ENCODE measurements at regions not wholly inside any gene's neighbourhood (a gene's known extent, or its start where the extent isn't known, plus 50 kb on each side); places are given as distances from the start of the nearest gene placed in this dataset.
"Not testable (repeated sequence)": the region's sequence is repeated elsewhere in the genome, so short reads cannot be mapped to it uniquely, and the experiment has no call there.

DNA sequence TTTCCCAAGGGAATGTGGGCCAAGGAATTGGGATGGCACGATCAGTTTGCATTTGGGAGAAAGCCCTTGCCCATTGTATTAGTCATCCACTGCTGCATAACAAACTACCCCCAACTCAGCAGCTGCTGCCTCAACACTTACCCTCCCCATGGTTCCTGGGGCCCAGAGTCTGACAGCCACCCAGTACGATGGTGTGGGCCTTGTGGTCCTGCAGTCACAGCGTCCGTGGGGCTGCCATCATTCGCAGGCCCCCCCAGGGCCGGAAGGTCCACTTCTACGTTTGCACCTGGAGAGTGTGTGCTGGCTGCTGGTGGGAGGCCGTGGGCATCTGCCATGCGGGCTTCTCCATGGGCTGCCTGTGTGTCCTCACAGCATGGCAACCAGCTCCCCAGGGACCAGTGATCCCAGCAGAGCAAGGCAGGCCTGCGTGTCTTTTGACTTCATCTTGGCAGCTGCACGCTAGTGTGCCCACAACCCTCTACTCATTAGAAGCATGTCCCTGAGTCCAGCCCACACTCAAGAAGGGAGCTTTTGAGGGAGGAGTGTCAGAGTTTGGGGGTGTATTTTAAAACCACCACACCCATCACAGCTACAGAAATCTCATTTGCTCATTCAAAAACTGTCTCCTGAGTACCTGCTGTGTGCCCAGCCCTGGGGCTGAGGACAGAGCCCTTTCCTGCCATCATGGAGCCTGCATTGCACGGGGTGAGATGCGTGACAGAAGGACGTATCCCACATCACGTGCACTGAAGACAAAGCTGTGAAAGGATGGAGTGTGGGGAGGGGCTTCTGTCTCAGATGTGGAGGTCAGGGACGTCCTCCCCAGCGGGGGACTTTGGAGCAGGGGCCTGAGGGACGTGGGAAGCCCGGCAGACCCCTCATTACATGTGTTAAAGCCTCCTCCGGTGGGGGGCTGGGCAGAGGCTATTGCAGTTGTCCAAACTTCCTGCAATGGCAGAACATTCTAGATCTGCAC lies 185.0 kb upstream of the ZNF469 start:
- DNase-seq (ENCODE audit: extremely low spot score in 2 of 2), result no peak
- TF ChIP-seq POLR2AphosphoS5 (IDR thresholded peaks at IDR 0.05; ENCODE audit: insufficient read depth in 1 of 2, low read depth in 1 of 2), result no peak
- TF ChIP-seq POLR2A (IDR thresholded peaks at IDR 0.05), result no peak
- TF ChIP-seq, protein P1, sequence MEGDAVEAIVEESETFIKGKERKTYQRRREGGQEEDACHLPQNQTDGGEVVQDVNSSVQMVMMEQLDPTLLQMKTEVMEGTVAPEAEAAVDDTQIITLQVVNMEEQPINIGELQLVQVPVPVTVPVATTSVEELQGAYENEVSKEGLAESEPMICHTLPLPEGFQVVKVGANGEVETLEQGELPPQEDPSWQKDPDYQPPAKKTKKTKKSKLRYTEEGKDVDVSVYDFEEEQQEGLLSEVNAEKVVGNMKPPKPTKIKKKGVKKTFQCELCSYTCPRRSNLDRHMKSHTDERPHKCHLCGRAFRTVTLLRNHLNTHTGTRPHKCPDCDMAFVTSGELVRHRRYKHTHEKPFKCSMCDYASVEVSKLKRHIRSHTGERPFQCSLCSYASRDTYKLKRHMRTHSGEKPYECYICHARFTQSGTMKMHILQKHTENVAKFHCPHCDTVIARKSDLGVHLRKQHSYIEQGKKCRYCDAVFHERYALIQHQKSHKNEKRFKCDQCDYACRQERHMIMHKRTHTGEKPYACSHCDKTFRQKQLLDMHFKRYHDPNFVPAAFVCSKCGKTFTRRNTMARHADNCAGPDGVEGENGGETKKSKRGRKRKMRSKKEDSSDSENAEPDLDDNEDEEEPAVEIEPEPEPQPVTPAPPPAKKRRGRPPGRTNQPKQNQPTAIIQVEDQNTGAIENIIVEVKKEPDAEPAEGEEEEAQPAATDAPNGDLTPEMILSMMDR (IDR thresholded peaks at IDR 0.05), result no peak
- Histone ChIP-seq H3K27ac (no peak overlapping the region), H3K4me1 (peaks cover 16% of the 10 kb centered on the region), H3K4me3 (no peak overlapping the region), H3K9me3 (no peaks in the 10 kb centered on the region), H3K27me3 (no peaks in the 10 kb centered on the region), H3K36me3 (no peaks in the 10 kb centered on the region)
- intact Hi-C loops (cut with DNase I), result loop anchor here (5.0 kb wide), 1 partner anchor 235 kb away; no protein-coding TSS in a partner anchor

DNA sequence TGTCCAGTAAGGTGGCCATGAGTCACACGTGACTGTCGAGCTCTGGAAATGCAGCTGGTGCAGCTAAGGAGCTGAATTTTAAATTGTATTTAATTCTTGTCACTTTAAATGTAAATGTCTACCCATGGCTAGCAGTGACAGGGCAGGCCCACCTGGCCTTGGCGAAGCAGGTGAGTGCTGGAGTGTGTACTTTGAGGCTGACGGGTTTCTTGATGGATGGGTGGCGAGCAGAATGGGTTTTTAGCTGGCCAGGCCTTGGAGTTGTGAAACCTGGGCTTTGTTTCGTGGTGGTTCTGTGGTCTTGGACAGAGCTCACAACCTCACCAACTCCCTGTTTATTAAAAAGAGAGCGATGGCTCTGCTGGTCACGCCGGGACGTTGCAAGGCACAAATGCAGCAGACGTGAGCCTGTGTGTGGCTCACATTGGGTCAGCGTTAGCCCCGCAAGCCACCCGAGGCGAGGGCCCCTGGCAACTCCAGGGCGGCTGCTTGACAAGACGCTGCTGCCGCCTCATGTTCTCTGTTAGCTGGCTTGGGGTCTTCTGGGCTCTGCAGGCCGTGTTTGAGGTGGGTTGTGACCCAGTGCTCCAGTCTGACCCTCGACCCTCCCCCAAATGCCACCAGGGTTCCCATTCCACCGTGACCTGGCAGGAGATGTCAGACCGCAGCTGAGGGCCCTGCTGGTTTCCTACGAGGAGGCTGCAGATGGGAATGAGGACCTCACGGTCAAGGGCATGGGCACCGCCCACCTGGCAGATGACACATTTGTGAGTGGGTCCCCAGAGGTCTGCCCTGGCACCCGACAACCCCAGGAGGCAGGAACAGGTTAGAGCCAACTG lies 184.1 kb upstream of the ZNF469 start:
- H3K36me3 ChIP-seq; H3K4me3 ChIP-seq; H3K9me3 ChIP-seq; H3K27me3 ChIP-seq; H3K27ac ChIP-seq; DNase-seq (ENCODE audit: extremely low spot score in 2 of 2): not testable (repeated sequence)
- H3K4me1 ChIP-seq, result peaks cover 16% of the 10 kb centered on the region
- intact Hi-C loops (cut with DNase I), result loop anchor here (5.0 kb wide), 1 partner anchor 234 kb away; no protein-coding TSS in a partner anchor

DNA sequence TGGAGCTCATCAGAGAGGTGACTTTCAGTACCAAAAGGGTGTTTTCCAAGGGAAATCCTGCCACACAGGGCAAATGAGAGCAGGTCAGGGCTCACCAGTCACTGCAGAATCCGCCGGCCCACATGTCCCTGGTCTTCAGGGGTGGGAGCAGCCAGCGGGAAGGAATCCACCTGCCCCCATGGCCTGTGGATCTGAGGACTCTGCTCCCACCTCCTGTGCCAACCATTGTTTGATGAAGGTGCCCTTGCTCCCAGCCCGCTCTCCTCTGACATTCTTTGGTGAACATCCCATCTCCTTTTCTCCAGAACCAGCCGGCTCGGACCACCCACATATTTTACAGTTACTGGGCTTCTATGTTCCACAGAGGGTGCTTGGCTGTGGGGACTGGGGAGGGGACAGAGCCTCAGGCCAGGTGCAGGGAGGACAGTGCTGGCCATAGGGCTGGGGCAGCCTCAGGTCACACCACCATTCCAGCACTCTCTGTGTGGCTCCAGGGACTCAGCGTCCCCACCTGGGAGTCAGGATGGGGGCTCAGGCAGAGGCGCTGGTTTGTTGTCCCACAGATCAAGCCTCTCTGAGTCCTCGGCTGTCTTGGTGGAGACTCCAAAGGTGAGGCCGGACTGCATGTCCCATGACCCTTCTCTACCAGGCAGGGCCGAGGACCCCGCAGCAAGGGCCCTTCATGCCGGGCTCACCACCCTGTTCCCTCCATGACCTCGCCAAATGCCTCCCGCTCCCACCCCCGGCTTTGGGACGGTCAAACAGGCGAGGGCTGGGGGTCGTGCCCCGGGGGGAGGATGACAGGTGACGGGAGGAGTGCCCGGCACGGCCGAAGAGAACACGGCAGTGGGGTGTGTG lies 183.2 kb upstream of the ZNF469 start:
- peaks cover 10% of the 10 kb centered on the region for H3K4me1 ChIP-seq
- DNase-seq (ENCODE audit: extremely low spot score in 2 of 2), result peak in 1 of 2 donors; percentile 77
- not testable (repeated sequence) for H3K36me3 ChIP-seq, H3K4me3 ChIP-seq, H3K27me3 ChIP-seq, H3K27ac ChIP-seq, H3K9me3 ChIP-seq
- intact Hi-C loops (cut with DNase I), result loop anchor here (5.0 kb wide), 1 partner anchor 233 kb away; no protein-coding TSS in a partner anchor

DNA sequence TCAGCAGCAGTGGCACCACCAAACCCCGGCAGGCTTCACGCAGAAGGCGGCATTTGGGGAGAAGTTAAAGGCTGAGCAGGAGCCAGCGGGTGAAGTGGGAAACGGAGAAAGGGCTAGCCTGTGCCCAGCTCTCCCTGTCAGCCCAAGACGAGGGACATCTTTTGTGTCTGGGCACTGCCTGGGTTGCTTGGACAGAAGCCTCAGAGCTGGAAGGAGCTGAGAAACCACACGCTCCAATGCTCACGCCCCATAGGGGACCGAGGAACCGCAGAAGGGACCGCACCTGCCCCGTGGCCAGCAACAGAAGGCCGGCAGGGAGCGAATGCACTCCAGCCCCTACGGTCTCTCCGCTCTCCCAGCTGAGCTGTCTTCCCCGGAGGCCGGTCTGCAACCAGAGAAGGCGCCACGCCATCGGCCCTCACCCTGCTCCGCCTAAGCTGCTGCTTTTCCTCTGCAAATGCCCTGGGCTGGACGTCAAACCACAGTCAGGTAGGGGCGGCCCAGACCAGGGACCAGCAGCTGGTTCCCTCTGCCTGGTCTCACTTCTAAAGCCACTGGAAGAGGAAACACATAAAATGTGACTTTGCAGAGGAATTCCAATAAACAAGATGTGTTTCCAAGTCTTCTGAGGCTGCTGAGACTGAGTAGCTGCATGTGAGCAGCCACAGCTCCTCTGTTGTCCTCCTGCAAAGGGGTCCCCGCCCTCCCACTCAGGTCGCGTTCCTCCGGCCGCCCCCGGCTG lies 182.4 kb upstream of the ZNF469 start:
- H3K4me1 ChIP-seq; H3K9me3 ChIP-seq; H3K4me3 ChIP-seq; intact Hi-C loops (cut with DNase I); H3K36me3 ChIP-seq; H3K27me3 ChIP-seq: not testable (repeated sequence)
- peak in 1 of 2 donors; percentile 87 for DNase-seq (ENCODE audit: extremely low spot score in 2 of 2)
- peak overlapping the region; percentile 48 for H3K27ac ChIP-seq

DNA sequence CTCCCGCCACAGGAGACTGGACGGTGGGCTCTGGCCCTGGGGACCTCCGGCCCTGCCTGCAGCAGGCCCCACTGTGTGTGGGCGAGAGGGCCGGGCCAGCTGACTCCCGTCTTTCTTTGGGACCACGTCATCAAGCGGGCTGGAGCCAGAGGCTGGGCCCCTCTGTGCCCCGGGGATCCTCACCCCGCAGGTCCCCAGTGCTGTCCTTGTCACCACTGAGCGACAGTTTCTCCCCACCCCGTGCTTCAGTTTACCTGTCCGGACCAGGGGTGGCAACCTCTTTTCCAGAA lies 181.9 kb upstream of the ZNF469 start:
- Histone ChIP-seq H3K27ac (no peak overlapping the region), H3K27me3 (no peaks in the 10 kb centered on the region), H3K9me3 (no peaks in the 10 kb centered on the region), H3K4me3 (no peak overlapping the region), H3K36me3 (no peaks in the 10 kb centered on the region), H3K4me1 (peaks cover 3% of the 10 kb centered on the region)
- DNase-seq (ENCODE audit: extremely low spot score in 2 of 2), result peak in 1 of 2 donors; percentile 88
- intact Hi-C loops (cut with DNase I), result no loop called here
- TF ChIP-seq, protein P1 (IDR thresholded peaks at IDR 0.05), result no peak
- TF ChIP-seq POLR2A (IDR thresholded peaks at IDR 0.05) (no peak), POLR2AphosphoS5 (IDR thresholded peaks at IDR 0.05; ENCODE audit: insufficient read depth in 1 of 2, low read depth in 1 of 2) (no peak)

DNA sequence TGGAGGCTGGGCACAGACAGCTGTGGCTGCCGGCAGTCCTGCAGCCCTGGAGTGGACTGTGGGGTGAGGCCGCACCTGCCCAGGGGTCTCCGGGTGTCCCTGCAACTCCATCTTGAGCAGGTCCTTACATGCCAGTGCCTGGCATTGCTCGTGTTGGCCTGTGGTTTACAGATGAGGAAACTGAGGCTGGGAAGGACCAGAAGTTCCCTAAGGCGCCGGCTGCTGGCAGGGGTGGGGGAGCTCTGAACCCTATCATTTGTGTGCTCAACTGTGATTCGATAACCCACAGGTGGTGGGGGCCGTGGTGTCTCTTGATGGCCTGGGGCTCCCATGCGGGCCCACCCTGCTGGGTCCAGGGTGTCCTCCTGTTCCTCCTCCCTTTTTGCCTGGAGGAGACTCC lies 181.1 kb upstream of the ZNF469 start:
- intact Hi-C loops (cut with DNase I); H3K27me3 ChIP-seq; H3K27ac ChIP-seq; H3K4me1 ChIP-seq; H3K9me3 ChIP-seq; H3K4me3 ChIP-seq; H3K36me3 ChIP-seq: not testable (repeated sequence)
- DNase-seq (ENCODE audit: extremely low spot score in 2 of 2), result peak in 1 of 2 donors; percentile 40

Data from vagina (tissue), 2 donors.